Vagina (tissue), 2 donors: ENCODE measurements at regions not wholly inside any gene's neighbourhood (a gene's known extent, or its start where the extent isn't known, plus 50 kb on each side); places are given as distances from the start of the nearest gene placed in this dataset.

Source experiments
- DNase-seq, 2 donors: peaks; one replicate each; pipeline ENCODE4 v3.0.0-alpha.2; 2017; ENCODE audit errors: extremely low spot score in 2 of 2
- H3K27ac ChIP-seq: fragments of 200-600 bp; sonication (generic); one replicate; pipeline ENCODE4 v1.5.1; 2019
- H3K27me3 ChIP-seq: fragments of 200-600 bp; sonication (generic); one replicate; pipeline ENCODE4 v1.5.1; 2019
- H3K36me3 ChIP-seq, 2 donors: fragments of 200-600 bp; sonication (generic); one replicate each; pipeline ENCODE4 v1.5.1; 2017 to 2019
- H3K4me1 ChIP-seq: fragments of 200-600 bp; sonication (generic); one replicate; pipeline ENCODE4 v1.5.1; 2019
- H3K4me3 ChIP-seq, 2 donors: fragments of 200-600 bp; sonication (generic); 1 replicate in 1 of 2; 2 replicates in 1 of 2; pipeline ENCODE4 v1.5.1; 2016 to 2019
- H3K9me3 ChIP-seq: fragments of 200-600 bp; sonication (generic); one replicate; pipeline ENCODE4 v1.5.1; 2019
- CTCF ChIP-seq, 3 experiments: fragments of 450-650 bp in 2 of 3; fragments of 200-600 bp in 1 of 3; sonication (generic) in 1 of 3; IDR thresholded peaks; one replicate each; pipeline ENCODE4 v1.5.1; 2017 to 2019; ENCODE audit warnings: antibody characterized with exemption in 3 of 3, mild to moderate bottlenecking in 2 of 3, moderate library complexity in 2 of 3
- POLR2A ChIP-seq, 2 donors: fragments of 450-650 bp; IDR thresholded peaks; one replicate each; pipeline ENCODE4 v1.6.1; 2017; ENCODE audit warnings: antibody characterized with exemption in 2 of 2, mild to moderate bottlenecking in 2 of 2, moderate library complexity in 2 of 2
- POLR2AphosphoS5 ChIP-seq, 2 donors: sonication (generic); formaldehyde crosslinking; IDR thresholded peaks; one replicate each; pipeline ENCODE4 v1.9.0; 2017; ENCODE audit warnings: antibody characterized with exemption in 2 of 2, mild to moderate bottlenecking in 2 of 2, low read depth in 1 of 2; ENCODE audit not compliant: insufficient read depth in 1 of 2
- intact Hi-C: fragments of 100-400 bp; cut with DNase I; formaldehyde crosslinking; loops from one replicate; pipeline ENCODE4 v1.15.1; 2023

- H3K27me3 ChIP-seq, result no peaks in the 10 kb centered on the region
- H3K36me3 ChIP-seq, result no peaks in the 10 kb centered on the region
- TF ChIP-seq CTCF (IDR thresholded peaks at IDR 0.05) (no peak), POLR2AphosphoS5 (IDR thresholded peaks at IDR 0.05; ENCODE audit: insufficient read depth in 1 of 2, low read depth in 1 of 2) (no peak), POLR2A (IDR thresholded peaks at IDR 0.05) (no peak)
- no peaks in the 10 kb centered on the region for H3K9me3 ChIP-seq
- intact Hi-C loops, result no loop called here
- DNase-seq, result no peak
- H3K27ac ChIP-seq, result no peak overlapping the region
- no peaks in the 10 kb centered on the region for H3K4me1 ChIP-seq
- no peak overlapping the region for H3K4me3 ChIP-seq
Measured at GRCh38 chr2:52844701-52845423, 922.7 kb upstream of the CHAC2 start.

- Histone ChIP-seq H3K36me3 (no peaks in the 10 kb centered on the region), H3K27ac (no peak overlapping the region), H3K27me3 (no peaks in the 10 kb centered on the region), H3K4me3 (no peak overlapping the region), H3K4me1 (no peaks in the 10 kb centered on the region), H3K9me3 (no peaks in the 10 kb centered on the region)
- intact Hi-C loops, result no loop called here
- TF ChIP-seq POLR2A (IDR thresholded peaks at IDR 0.05) (no peak), CTCF (IDR thresholded peaks at IDR 0.05) (no peak), POLR2AphosphoS5 (IDR thresholded peaks at IDR 0.05; ENCODE audit: insufficient read depth in 1 of 2, low read depth in 1 of 2) (no peak)
- no peak for DNase-seq
Measured at GRCh38 chr2:52835909-52836308, 931.7 kb upstream of the CHAC2 start.

- Histone ChIP-seq H3K36me3 (no peaks in the 10 kb centered on the region), H3K4me3 (no peak overlapping the region), H3K27me3 (no peaks in the 10 kb centered on the region), H3K27ac (no peak overlapping the region), H3K9me3 (no peaks in the 10 kb centered on the region), H3K4me1 (no peaks in the 10 kb centered on the region)
- DNase-seq, result no peak
- intact Hi-C loops, result no loop called here
- no peak for TF ChIP-seq POLR2A (IDR thresholded peaks at IDR 0.05)
- no peak for TF ChIP-seq POLR2AphosphoS5 (IDR thresholded peaks at IDR 0.05; ENCODE audit: insufficient read depth in 1 of 2, low read depth in 1 of 2)
- TF ChIP-seq CTCF (IDR thresholded peaks at IDR 0.05), result no peak
Measured at GRCh38 chr2:52831216-52831615, 936.4 kb upstream of the CHAC2 start.

- Histone ChIP-seq H3K9me3 (no peaks in the 10 kb centered on the region), H3K27ac (no peak overlapping the region), H3K36me3 (no peaks in the 10 kb centered on the region), H3K4me1 (no peaks in the 10 kb centered on the region), H3K27me3 (no peaks in the 10 kb centered on the region), H3K4me3 (no peak overlapping the region)
- intact Hi-C loops, result no loop called here
- no peak for DNase-seq
- TF ChIP-seq POLR2AphosphoS5 (IDR thresholded peaks at IDR 0.05; ENCODE audit: insufficient read depth in 1 of 2, low read depth in 1 of 2) (no peak), POLR2A (IDR thresholded peaks at IDR 0.05) (no peak), CTCF (IDR thresholded peaks at IDR 0.05) (no peak)
Measured at GRCh38 chr2:52828112-52828511, 939.5 kb upstream of the CHAC2 start.

- TF ChIP-seq CTCF (IDR thresholded peaks at IDR 0.05), result no peak
- TF ChIP-seq POLR2A (IDR thresholded peaks at IDR 0.05), result no peak
- no peak for TF ChIP-seq POLR2AphosphoS5 (IDR thresholded peaks at IDR 0.05; ENCODE audit: insufficient read depth in 1 of 2, low read depth in 1 of 2)
- Histone ChIP-seq H3K36me3 (no peaks in the 10 kb centered on the region), H3K9me3 (no peaks in the 10 kb centered on the region), H3K4me3 (no peak overlapping the region), H3K4me1 (no peaks in the 10 kb centered on the region), H3K27ac (no peak overlapping the region), H3K27me3 (no peaks in the 10 kb centered on the region)
- intact Hi-C loops, result no loop called here
- no peak for DNase-seq
Measured at GRCh38 chr2:52821631-52822030, 946.0 kb upstream of the CHAC2 start.
